BJ (cell line): ENCODE measurements at regions not wholly inside any gene's neighbourhood (a gene's known extent, or its start where the extent isn't known, plus 50 kb on each side); places are given as distances from the start of the nearest gene placed in this dataset.
A peak's percentile ranks its signal among the peaks of the same experiment; 100 is the strongest.

Experiments
- CTCF ChIA-PET: fragments of 350-600 bp; formaldehyde crosslinking; extraction: SDS; loops from one replicate; lab custom pipeline; 2021; ENCODE audit warnings: antibody characterized with exemption, inconsistent platforms; lab: Yijun Ruan, JAX
- POLR2A ChIA-PET: fragments of 300-600 bp; sonication (Branson Sonifier 250); formaldehyde crosslinking; extraction: SDS; loops from one replicate; lab custom pipeline; 2021; ENCODE audit warnings: antibody characterized with exemption; lab: Charles Lee
- DNase-seq: peaks from one replicate; pipeline ENCODE4 v3.0.0-alpha.2; 2011; ENCODE audit warnings: low read depth
- H3K27me3 ChIP-seq: 2 replicates; pipeline ENCODE4 v1.6.0; 2011; ENCODE audit warnings: low read length; ENCODE audit not compliant: control insufficient read depth, insufficient read depth
- H3K36me3 ChIP-seq: 2 replicates; pipeline ENCODE4 v1.5.1; 2011; ENCODE audit warnings: low read length; ENCODE audit not compliant: control insufficient read depth, insufficient read depth
- H3K4me3 ChIP-seq: 2 replicates; pipeline ENCODE4 v1.5.1; 2011; ENCODE audit warnings: low read depth, mild to moderate bottlenecking, control low read depth, low read length
- TF ChIP-seq, protein P1 (sequence below): IDR thresholded peaks from 2 replicates; pipeline ENCODE4 v1.5.1; 2011; ENCODE audit warnings: low read depth, mild to moderate bottlenecking, control low read depth, inconsistent platforms, low read length, moderate library complexity; ENCODE audit not compliant: insufficient read depth

DNA sequence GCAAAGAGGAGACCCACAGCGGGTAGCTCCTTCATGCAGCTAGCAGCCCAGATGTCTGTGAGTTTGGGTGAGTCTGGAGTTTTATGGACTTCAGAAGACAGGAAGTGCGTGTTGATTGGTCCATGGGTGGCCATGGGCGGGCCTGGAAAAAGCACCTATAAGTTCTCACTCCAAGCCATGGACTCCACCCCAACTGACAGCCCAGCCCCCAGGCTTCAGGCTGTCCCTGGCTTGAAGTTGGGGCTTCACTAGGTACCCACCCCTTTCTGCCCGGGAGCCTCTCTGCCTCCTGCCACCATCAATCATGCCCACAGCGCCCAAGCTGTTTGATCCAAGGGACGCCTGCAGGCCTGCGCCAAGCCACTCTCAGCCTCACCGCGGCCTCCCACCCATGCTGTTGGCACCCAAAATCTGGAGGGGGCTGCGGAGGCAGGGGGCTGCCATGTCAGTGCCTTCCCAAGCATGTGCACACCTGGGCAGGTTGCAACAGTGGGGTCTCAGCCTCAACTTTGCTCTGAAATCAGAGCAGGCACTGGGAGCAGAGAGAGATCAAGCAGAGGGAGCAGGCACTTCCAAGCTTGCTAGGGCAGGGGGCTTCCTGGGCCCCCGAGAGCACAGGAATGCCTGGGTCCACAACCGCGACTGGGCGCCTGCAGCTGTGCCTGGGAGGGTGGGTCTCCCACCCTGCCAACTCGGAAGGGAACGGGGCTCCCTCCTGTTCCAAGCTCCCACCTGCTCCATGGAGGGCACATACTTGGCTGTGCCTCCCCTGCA is 1503.7 kb downstream of the CDH11 start:
- Histone ChIP-seq H3K36me3 (no peaks in the 10 kb centered on the region), H3K27me3 (no peaks in the 10 kb centered on the region), H3K4me3 (no peak overlapping the region)
- no peak for DNase-seq
- CTCF ChIA-PET, result no interaction called here
- TF ChIP-seq, protein P1, sequence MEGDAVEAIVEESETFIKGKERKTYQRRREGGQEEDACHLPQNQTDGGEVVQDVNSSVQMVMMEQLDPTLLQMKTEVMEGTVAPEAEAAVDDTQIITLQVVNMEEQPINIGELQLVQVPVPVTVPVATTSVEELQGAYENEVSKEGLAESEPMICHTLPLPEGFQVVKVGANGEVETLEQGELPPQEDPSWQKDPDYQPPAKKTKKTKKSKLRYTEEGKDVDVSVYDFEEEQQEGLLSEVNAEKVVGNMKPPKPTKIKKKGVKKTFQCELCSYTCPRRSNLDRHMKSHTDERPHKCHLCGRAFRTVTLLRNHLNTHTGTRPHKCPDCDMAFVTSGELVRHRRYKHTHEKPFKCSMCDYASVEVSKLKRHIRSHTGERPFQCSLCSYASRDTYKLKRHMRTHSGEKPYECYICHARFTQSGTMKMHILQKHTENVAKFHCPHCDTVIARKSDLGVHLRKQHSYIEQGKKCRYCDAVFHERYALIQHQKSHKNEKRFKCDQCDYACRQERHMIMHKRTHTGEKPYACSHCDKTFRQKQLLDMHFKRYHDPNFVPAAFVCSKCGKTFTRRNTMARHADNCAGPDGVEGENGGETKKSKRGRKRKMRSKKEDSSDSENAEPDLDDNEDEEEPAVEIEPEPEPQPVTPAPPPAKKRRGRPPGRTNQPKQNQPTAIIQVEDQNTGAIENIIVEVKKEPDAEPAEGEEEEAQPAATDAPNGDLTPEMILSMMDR, result no peak
- POLR2A ChIA-PET, result no interaction called here

DNA sequence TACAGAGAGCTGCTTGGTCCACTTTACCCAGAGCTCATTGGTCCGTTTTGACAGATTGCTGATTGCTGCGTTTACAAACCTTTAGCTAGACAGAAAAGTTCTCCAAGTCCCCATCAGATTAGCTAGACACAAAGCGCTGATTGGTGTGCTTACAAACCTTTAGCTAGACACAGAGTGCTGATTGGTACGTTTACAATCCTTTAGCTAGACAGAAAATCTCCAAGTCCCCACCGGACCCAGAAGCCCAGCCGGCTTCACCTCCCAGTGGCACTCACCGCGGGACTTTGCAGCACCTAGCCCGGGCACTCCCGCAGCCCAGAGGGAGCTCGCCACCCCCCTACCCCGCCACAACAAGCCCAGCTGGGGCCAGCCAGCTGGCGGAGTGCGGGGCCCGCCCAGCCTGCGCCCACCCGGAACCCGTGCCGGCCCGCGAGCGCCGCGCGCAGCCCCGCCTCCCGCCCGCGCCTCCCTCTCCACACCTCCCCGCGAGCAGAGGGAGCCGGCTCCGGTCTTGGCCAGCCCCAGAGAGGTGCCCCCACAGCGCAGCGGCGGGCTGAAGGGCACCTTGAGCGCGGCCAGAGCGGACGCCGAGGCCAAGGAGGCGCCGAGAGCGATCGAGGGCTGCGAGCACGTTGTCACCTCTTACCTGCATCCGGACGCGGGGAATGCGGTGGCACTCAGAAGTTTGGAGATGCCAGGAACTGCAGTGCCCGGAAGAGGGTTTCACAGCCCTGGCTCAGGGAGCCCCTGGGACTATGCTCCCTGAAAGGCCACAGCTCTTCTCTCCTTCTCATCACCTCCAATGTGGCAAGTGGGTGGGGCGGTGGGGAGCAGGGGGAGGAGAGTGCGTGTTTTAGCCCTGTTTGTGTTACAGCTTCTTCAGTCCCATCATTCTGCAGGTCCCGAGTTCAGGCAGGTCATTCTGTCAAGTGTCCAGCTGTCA is 1504.5 kb downstream of the CDH11 start:
- peak overlapping the region; percentile 35 for H3K4me3 ChIP-seq
- TF ChIP-seq, protein P1, result no peak
- no peaks in the 10 kb centered on the region for H3K36me3 ChIP-seq
- H3K27me3 ChIP-seq, result no peaks in the 10 kb centered on the region
- ChIA-PET CTCF (no interaction called here), POLR2A (no interaction called here)
- no peak for DNase-seq

DNA sequence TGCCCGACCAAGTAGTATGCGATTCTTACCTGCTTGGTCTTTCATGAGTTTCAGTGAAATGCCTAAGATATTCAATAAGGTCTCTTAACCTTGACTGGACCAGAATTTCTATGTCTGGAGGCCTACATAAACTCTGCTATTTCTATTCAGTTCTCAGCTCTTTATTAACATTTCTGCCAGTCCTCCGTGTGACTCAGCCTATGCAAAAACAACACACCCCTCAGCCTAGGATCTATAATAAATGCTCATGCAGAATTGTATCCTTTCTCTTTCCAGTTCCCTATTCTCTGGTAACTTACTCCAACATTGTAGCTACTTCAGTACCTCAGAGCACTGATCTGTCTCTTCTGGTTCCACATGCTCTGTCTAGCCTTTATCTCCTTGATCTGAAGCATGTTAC is 1507.4 kb downstream of the CDH11 start:
- TF ChIP-seq, protein P1, result no peak
- Histone ChIP-seq H3K4me3 (no peak overlapping the region), H3K27me3 (no peaks in the 10 kb centered on the region), H3K36me3 (no peaks in the 10 kb centered on the region)
- no peak for DNase-seq
- POLR2A ChIA-PET, result no interaction called here
- CTCF ChIA-PET, result no interaction called here

DNA sequence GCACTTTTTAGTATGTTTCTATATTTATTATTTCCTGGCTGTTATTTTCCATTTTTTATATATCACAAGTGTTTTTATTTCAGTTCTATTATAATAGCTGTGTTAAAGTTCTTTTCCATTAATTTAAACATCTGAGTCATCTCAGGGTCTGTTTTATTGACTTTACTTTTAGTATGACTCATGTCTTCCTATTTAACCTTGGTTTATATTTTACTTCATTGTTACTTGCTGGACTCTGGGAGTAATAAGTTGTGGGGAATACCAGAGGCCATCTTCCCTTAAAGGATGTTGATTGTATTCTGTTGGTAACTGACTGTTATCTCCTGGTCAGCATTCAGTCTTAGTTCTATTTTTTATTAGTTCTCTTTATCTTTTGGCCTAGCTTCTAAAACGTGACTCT is 1508.2 kb downstream of the CDH11 start:
- CTCF ChIA-PET, result no interaction called here

More for the DNA sequence above, 1508.2 kb downstream of the CDH11 start:
- H3K36me3 ChIP-seq, result no peaks in the 10 kb centered on the region
- POLR2A ChIA-PET, result no interaction called here
- H3K4me3 ChIP-seq, result no peak overlapping the region
- no peak for DNase-seq
- TF ChIP-seq, protein P1, result no peak
- H3K27me3 ChIP-seq, result no peaks in the 10 kb centered on the region
